ENCODE measurements at regions not wholly inside any gene's neighbourhood (a gene's known extent, or its start where the extent isn't known, plus 50 kb on each side); places are given as distances from the start of the nearest gene placed in this dataset.

GRCh38 chr4:16995451-16995850 is 97.0 kb upstream of the LDB2 start:
- H3K4me1 ChIP-seq (ENCODE audit: insufficient read depth, low read length, poor library complexity, severe bottlenecking), result peaks cover 14% of the 10 kb centered on the region
- H3K4me3 ChIP-seq (ENCODE audit: low read depth, low read length, poor library complexity, severe bottlenecking), result no peak overlapping the region
- ChIA-PET CTCF (no interaction called here), POLR2A (ENCODE audit: low non-redundant PET) (no interaction called here)
- H3K36me3 ChIP-seq (ENCODE audit: insufficient read depth, low read length, poor library complexity, severe bottlenecking), result no peaks in the 10 kb centered on the region
- intact Hi-C loops (cut with micrococcal nuclease; ENCODE audit: unreplicated experiment), result no loop called here
- no peak for TF ChIP-seq EZH2 (IDR thresholded peaks at IDR 0.05; ENCODE audit: borderline replicate concordance, low read depth, low read length, poor library complexity, severe bottlenecking)
- TF ChIP-seq CTCF (conservative IDR thresholded peaks at IDR 0.05; ENCODE audit: low read depth, low read length), result no peak
- no peak for DNase-seq (ENCODE audit: low spot score)
- no peaks in the 10 kb centered on the region for H3K9me3 ChIP-seq (ENCODE audit: low read depth, low read length, poor library complexity, severe bottlenecking)
- H3K27me3 ChIP-seq (replicated peaks; ENCODE audit: insufficient read depth, low read depth, low read length, poor library complexity), result no peaks in the 10 kb centered on the region
- no TSS peak for BruUV-seq (replicated peaks)
- no peak overlapping the region for H3K27ac ChIP-seq (ENCODE audit: low read depth, low read length, poor library complexity, severe bottlenecking)

- no peak for DNase-seq (ENCODE audit: low spot score)
- TF ChIP-seq EZH2 (IDR thresholded peaks at IDR 0.05; ENCODE audit: borderline replicate concordance, low read depth, low read length, poor library complexity, severe bottlenecking), result no peak
- TF ChIP-seq CTCF (conservative IDR thresholded peaks at IDR 0.05; ENCODE audit: low read depth, low read length), result no peak
- Histone ChIP-seq H3K27ac (ENCODE audit: low read depth, low read length, poor library complexity, severe bottlenecking) (no peak overlapping the region), H3K4me1 (ENCODE audit: insufficient read depth, low read length, poor library complexity, severe bottlenecking) (peaks cover 14% of the 10 kb centered on the region), H3K4me3 (ENCODE audit: low read depth, low read length, poor library complexity, severe bottlenecking) (no peak overlapping the region), H3K36me3 (ENCODE audit: insufficient read depth, low read length, poor library complexity, severe bottlenecking) (no peaks in the 10 kb centered on the region), H3K9me3 (ENCODE audit: low read depth, low read length, poor library complexity, severe bottlenecking) (no peaks in the 10 kb centered on the region), H3K27me3 (replicated peaks; ENCODE audit: insufficient read depth, low read depth, low read length, poor library complexity) (no peaks in the 10 kb centered on the region)
- ChIA-PET POLR2A (ENCODE audit: low non-redundant PET) (no interaction called here), CTCF (no interaction called here)
- intact Hi-C loops (cut with micrococcal nuclease; ENCODE audit: unreplicated experiment), result no loop called here
- no TSS peak for BruUV-seq (replicated peaks)
Observed at GRCh38 chr4:16993956-16994840, 95.8 kb upstream of the LDB2 start.

- ChIA-PET CTCF (no interaction called here), POLR2A (ENCODE audit: low non-redundant PET) (no interaction called here)
- intact Hi-C loops (cut with micrococcal nuclease; ENCODE audit: unreplicated experiment), result no loop called here
- Histone ChIP-seq H3K4me1 (ENCODE audit: insufficient read depth, low read length, poor library complexity, severe bottlenecking) (peaks cover 14% of the 10 kb centered on the region), H3K4me3 (ENCODE audit: low read depth, low read length, poor library complexity, severe bottlenecking) (no peak overlapping the region), H3K36me3 (ENCODE audit: insufficient read depth, low read length, poor library complexity, severe bottlenecking) (no peaks in the 10 kb centered on the region), H3K9me3 (ENCODE audit: low read depth, low read length, poor library complexity, severe bottlenecking) (no peaks in the 10 kb centered on the region), H3K27me3 (replicated peaks; ENCODE audit: insufficient read depth, low read depth, low read length, poor library complexity) (no peaks in the 10 kb centered on the region), H3K27ac (ENCODE audit: low read depth, low read length, poor library complexity, severe bottlenecking) (no peak overlapping the region)
- no TSS peak for BruUV-seq (replicated peaks)
- no peak for TF ChIP-seq CTCF (conservative IDR thresholded peaks at IDR 0.05; ENCODE audit: low read depth, low read length)
- TF ChIP-seq EZH2 (IDR thresholded peaks at IDR 0.05; ENCODE audit: borderline replicate concordance, low read depth, low read length, poor library complexity, severe bottlenecking), result no peak
- no peak for DNase-seq (ENCODE audit: low spot score)
Observed at GRCh38 chr4:16992566-16993225, 94.3 kb upstream of the LDB2 start.
